H1 (cell line): ENCODE measurements at regions not wholly inside any gene's neighbourhood (a gene's known extent, or its start where the extent isn't known, plus 50 kb on each side); places are given as distances from the start of the nearest gene placed in this dataset.

Experiments
- CTCF ChIA-PET: fragments of 300-600 bp; sonication (Branson Sonifier 250); formaldehyde crosslinking; loops from one replicate; lab custom pipeline; 2021; ENCODE audit not compliant: partially characterized antibody; lab: Charles Lee
- POLR2A ChIA-PET: fragments of 300-600 bp; sonication (Branson Sonifier 250); formaldehyde crosslinking; loops from one replicate; lab custom pipeline; 2021; ENCODE audit warnings: inconsistent platforms; ENCODE audit not compliant: partially characterized antibody; lab: Charles Lee
- DNase-seq, 2 experiments: peaks; one replicate each; pipeline versions ENCODE4 v3.0.0 to v3.0.0-alpha.2; 2010 to 2022; ENCODE audit warnings: low spot score in 2 of 2, low read depth in 1 of 2, mixed read lengths in 1 of 2
- FAIRE-seq: peaks from 2 replicates; lab custom pipeline; 2011; peaks lifted over from hg19 to GRCh38; lab: Jason Lieb, UNC
- H2AFZ ChIP-seq: 2 replicates; pipeline ENCODE4 v1.8.1; 2012; ENCODE audit warnings: low read length, inconsistent platforms
- H2AK5ac ChIP-seq: 2 replicates; pipeline ENCODE4 v1.6.1; 2013; ENCODE audit warnings: low read depth, low read length
- H2BK120ac ChIP-seq: replicated peaks from 2 replicates; pipeline ENCODE3; 2013; ENCODE audit warnings: low read depth, low read length, inconsistent platforms
- H2BK12ac ChIP-seq: 2 replicates; pipeline ENCODE4 v1.6.1; 2013; ENCODE audit warnings: low read depth, low read length
- H2BK15ac ChIP-seq: 2 replicates; pipeline ENCODE4 v1.6.1; 2013; ENCODE audit warnings: low read length
- H2BK20ac ChIP-seq: 2 replicates; pipeline ENCODE4 v1.6.1; 2013; ENCODE audit warnings: low read length
- H2BK5ac ChIP-seq: 2 replicates; pipeline ENCODE4 v1.6.1; 2013; ENCODE audit warnings: low read depth, low read length
- H3K14ac ChIP-seq: 2 replicates; pipeline ENCODE4 v1.6.1; 2013; ENCODE audit warnings: inconsistent platforms; ENCODE audit not compliant: insufficient read length
- H3K18ac ChIP-seq: 2 replicates; pipeline ENCODE4 v1.6.1; 2013; ENCODE audit warnings: low read length; ENCODE audit errors: extremely low read depth
- H3K23ac ChIP-seq: 2 replicates; pipeline ENCODE4 v1.6.1; 2013; ENCODE audit warnings: inconsistent platforms; ENCODE audit not compliant: insufficient read length
- H3K23me2 ChIP-seq: 2 replicates; pipeline ENCODE4 v1.6.1; 2013; ENCODE audit warnings: low read depth, low read length
- H3K27ac ChIP-seq: 2 replicates; pipeline ENCODE4 v1.6.1; 2011; ENCODE audit warnings: low read depth, low read length, inconsistent platforms
- H3K27me3 ChIP-seq, 4 experiments: replicated peaks in 1 of 4; 1 replicate in 1 of 4; 2 replicates in 3 of 4; pipeline versions ENCODE4 v1.6.1 to v1.8.1; 2011 to 2013; ENCODE audit warnings: low read length in 3 of 4, mild to moderate bottlenecking in 3 of 4, inconsistent platforms in 2 of 4, mixed read lengths in 2 of 4, moderate library complexity in 1 of 4; ENCODE audit not compliant: control insufficient read depth in 3 of 4, insufficient read depth in 3 of 4; ENCODE audit errors: extremely low read depth in 1 of 4
- H3K36me3 ChIP-seq, 4 experiments: 2 replicates each; pipeline versions ENCODE4 v1.6.1 to v1.8.1; 2011 to 2013; ENCODE audit warnings: mild to moderate bottlenecking in 4 of 4, low read length in 3 of 4, moderate library complexity in 2 of 4, control low read depth in 1 of 4, inconsistent platforms in 1 of 4; ENCODE audit not compliant: insufficient read depth in 4 of 4, control insufficient read depth in 2 of 4
- H3K4ac ChIP-seq: replicated peaks from 2 replicates; pipeline ENCODE3; 2013; ENCODE audit warnings: low read length, low read depth, mixed read lengths, inconsistent platforms; ENCODE audit not compliant: insufficient read length
- H3K4me1 ChIP-seq, 4 experiments: replicated peaks in 1 of 4; 1 replicate in 1 of 4; 2 replicates in 3 of 4; pipeline versions ENCODE4 v1.6.1 to v1.8.1; 2011 to 2013; ENCODE audit warnings: low read length in 3 of 4, inconsistent platforms in 2 of 4, mixed read lengths in 1 of 4; ENCODE audit not compliant: insufficient read depth in 4 of 4, control insufficient read depth in 3 of 4
- H3K4me2 ChIP-seq, 2 experiments: 2 replicates each; pipeline versions ENCODE4 v1.6.1 to v1.8.1; 2011 to 2013; ENCODE audit warnings: low read depth in 2 of 2, low read length in 2 of 2, control low read depth in 1 of 2, inconsistent platforms in 1 of 2, mild to moderate bottlenecking in 1 of 2; ENCODE audit not compliant: insufficient read depth in 1 of 2
- H3K4me3 ChIP-seq, 4 experiments: fragments of 200-600, 300-600 bp in 1 of 4; sonication (generic), shearing (Covaris generic), sonication (Bioruptor Twin) in 1 of 4; 2 replicates each; pipeline versions ENCODE4 v1.5.1 to v1.8.1; 2011 to 2016; ENCODE audit warnings: low read length in 4 of 4, low read depth in 3 of 4, control low read depth in 2 of 4, inconsistent platforms in 2 of 4, mild to moderate bottlenecking in 2 of 4, mixed read lengths in 1 of 4, moderate library complexity in 1 of 4; ENCODE audit not compliant: insufficient read depth in 2 of 4; ENCODE audit errors: extremely low read depth in 1 of 4
- H3K56ac ChIP-seq: replicated peaks from 2 replicates; pipeline ENCODE3; 2013; ENCODE audit warnings: low read depth, mild to moderate bottlenecking, mixed read lengths, low read length, inconsistent platforms; ENCODE audit not compliant: insufficient read length
- H3K79me1 ChIP-seq: 2 replicates; pipeline ENCODE4 v1.6.1; 2013; ENCODE audit warnings: low read depth, low read length, control low read depth
- H3K79me2 ChIP-seq, 2 experiments: 2 replicates each; pipeline versions ENCODE4 v1.6.1 to v1.8.1; 2012 to 2013; ENCODE audit warnings: low read length in 2 of 2, mild to moderate bottlenecking in 2 of 2, inconsistent platforms in 1 of 2; ENCODE audit not compliant: insufficient read depth in 2 of 2, control insufficient read depth in 1 of 2
- H3K9ac ChIP-seq, 4 experiments: replicated peaks in 1 of 4; 1 replicate in 1 of 4; 2 replicates in 3 of 4; pipeline versions ENCODE4 v1.6.1 to v1.8.1; 2011 to 2013; ENCODE audit warnings: low read depth in 3 of 4, low read length in 3 of 4, control low read depth in 2 of 4, mild to moderate bottlenecking in 2 of 4, moderate library complexity in 2 of 4, inconsistent platforms in 1 of 4; ENCODE audit errors: extremely low read depth in 1 of 4
- H3K9me3 ChIP-seq, 2 experiments: 2 replicates each; pipeline versions ENCODE4 v1.6.1 to v1.8.1; 2012 to 2013; ENCODE audit warnings: mild to moderate bottlenecking in 2 of 2, moderate library complexity in 2 of 2, control low read depth in 1 of 2, inconsistent platforms in 1 of 2, low read depth in 1 of 2, low read length in 1 of 2, mixed read lengths in 1 of 2; ENCODE audit not compliant: insufficient read depth in 2 of 2
- H4K20me1 ChIP-seq, 2 experiments: replicated peaks in 1 of 2; 2 replicates each; pipeline versions ENCODE3 to v1.8.1; 2011 to 2013; ENCODE audit warnings: inconsistent platforms in 2 of 2, low read length in 2 of 2, mild to moderate bottlenecking in 1 of 2; ENCODE audit not compliant: insufficient read depth in 2 of 2, control insufficient read depth in 1 of 2
- H4K5ac ChIP-seq: 2 replicates; pipeline ENCODE4 v1.6.1; 2013; ENCODE audit warnings: low read length, low read depth, mixed read lengths, inconsistent platforms; ENCODE audit not compliant: insufficient read length
- H4K8ac ChIP-seq: 2 replicates; pipeline ENCODE4 v1.8.0; 2013; ENCODE audit warnings: mild to moderate bottlenecking, moderate library complexity, low read length, inconsistent platforms; ENCODE audit not compliant: insufficient read depth; ENCODE audit errors: extremely low read depth
- H4K91ac ChIP-seq: replicated peaks from 2 replicates; pipeline ENCODE3; 2013; ENCODE audit warnings: low read length, mixed read lengths, inconsistent platforms; ENCODE audit not compliant: insufficient read length
- CREB1 ChIP-seq: IDR thresholded peaks from 2 replicates; pipeline ENCODE4 v1.6.1; 2012; ENCODE audit warnings: inconsistent platforms
- FOSL1 ChIP-seq: IDR thresholded peaks from 2 replicates; pipeline ENCODE4 v1.6.1; 2011; ENCODE audit warnings: mild to moderate bottlenecking, low read depth, low read length, moderate library complexity; ENCODE audit not compliant: insufficient read depth
- GTF2F1 ChIP-seq: IDR thresholded peaks from 2 replicates; pipeline ENCODE4 v1.6.1; 2012; ENCODE audit warnings: low read depth, low read length, improper control_type of control experiment, borderline replicate concordance
- KDM1A ChIP-seq: fragments of 200-600, 300-600 bp; sonication (generic); IDR thresholded peaks from 2 replicates; pipeline ENCODE4 v1.7.1; 2016; ENCODE audit warnings: mild to moderate bottlenecking, low read length, borderline replicate concordance
- KDM5A ChIP-seq: fragments of 200-600 bp; IDR thresholded peaks from 2 replicates; pipeline ENCODE4 v1.7.1; 2012; ENCODE audit warnings: mild to moderate bottlenecking, low read length, inconsistent platforms, mixed read lengths
- MAX ChIP-seq: IDR thresholded peaks from 2 replicates; pipeline ENCODE4 v1.6.1; 2012; ENCODE audit warnings: inconsistent platforms
- POLR2A ChIP-seq, 2 experiments: IDR thresholded peaks; 1 replicate in 1 of 2; 2 replicates in 1 of 2; pipeline ENCODE4 v1.6.1; 2011; ENCODE audit warnings: low read depth in 2 of 2, low read length in 2 of 2, mild to moderate bottlenecking in 2 of 2; ENCODE audit errors: control extremely low read depth in 1 of 2
- RNF2 ChIP-seq: fragments of 200-900, 300-1000 bp; sonication (generic); IDR thresholded peaks from 2 replicates; pipeline ENCODE4 v1.7.1; 2016; ENCODE audit warnings: borderline replicate concordance, low read depth, mild to moderate bottlenecking, antibody characterized with exemption, low read length; ENCODE audit not compliant: poor library complexity, severe bottlenecking; ENCODE audit errors: missing control alignments
- RXRA ChIP-seq: IDR thresholded peaks from 2 replicates; pipeline ENCODE4 v1.6.1; 2011; ENCODE audit warnings: low read depth, mild to moderate bottlenecking, low read length, moderate library complexity; ENCODE audit not compliant: insufficient read depth
- TCF12 ChIP-seq: IDR thresholded peaks from 2 replicates; pipeline ENCODE4 v1.6.1; 2011; ENCODE audit warnings: low read depth, mild to moderate bottlenecking, low read length
- ZNF274 ChIP-seq: IDR thresholded peaks from 2 replicates; pipeline ENCODE4 v1.7.0; 2012; ENCODE audit warnings: low read length, borderline replicate concordance; ENCODE audit errors: extremely low read depth
- WGBS, 2 experiments: shearing (Covaris generic) in 1 of 2; methylation state at CpG; one replicate each; pipeline versions ENCODE4 v1.1.6 to v1.1.7; 2013 to 2015; ENCODE audit warnings: low lambda C conversion rate in 2 of 2, mixed read lengths in 2 of 2, inconsistent platforms in 1 of 2, low coverage in 1 of 2, missing lambda C conversion rate in 1 of 2; ENCODE audit not compliant: insufficient replicate concordance in 2 of 2, insufficient coverage in 1 of 2, insufficient read length in 1 of 2; ENCODE audit errors: extremely low coverage in 1 of 2, missing lambda C conversion rate in 1 of 2; 5-methylcytosine and 5-hydroxymethylcytosine counted together
- TF ChIP-seq, protein P1 (sequence below), 3 experiments: IDR thresholded peaks; 1 replicate in 2 of 3; 2 replicates in 1 of 3; pipeline versions ENCODE4 v1.5.1 to v1.6.1; 2011; ENCODE audit warnings: low read length in 3 of 3, mild to moderate bottlenecking in 3 of 3, inconsistent platforms in 2 of 3, low read depth in 1 of 3, moderate library complexity in 1 of 3; ENCODE audit not compliant: insufficient read depth in 1 of 3; ENCODE audit errors: control extremely low read depth in 1 of 3

DNA sequence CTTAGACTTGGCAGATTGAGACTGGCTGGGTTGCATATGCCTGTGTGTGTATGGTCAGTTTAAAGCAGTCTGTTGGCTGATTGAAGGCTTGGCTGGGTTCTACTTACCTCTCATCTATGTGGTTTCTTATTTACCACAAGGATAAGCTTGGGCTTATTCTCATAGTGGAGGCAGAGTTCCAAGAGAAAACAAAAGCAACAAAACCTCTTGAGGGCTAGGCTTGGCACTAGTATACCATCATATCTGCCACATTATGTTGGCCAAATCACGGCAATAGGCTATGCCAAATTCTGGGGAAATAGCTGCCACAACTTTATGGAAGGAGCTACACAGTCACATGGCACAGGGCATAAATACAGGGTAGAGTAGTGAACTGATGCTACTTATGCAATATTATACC, 714.1 kb downstream of the CBLN4 start:
- Histone ChIP-seq H4K91ac (no peak overlapping the region), H2BK12ac (no peak overlapping the region), H3K56ac (no peak overlapping the region), H3K9me3 (no peaks in the 10 kb centered on the region), H3K79me2 (no peaks in the 10 kb centered on the region), H2BK5ac (no peak overlapping the region), H4K8ac (no peak overlapping the region), H3K27me3 (no peaks in the 10 kb centered on the region), H2AFZ (no peak overlapping the region), H3K9ac (no peak overlapping the region), H3K23ac (no peak overlapping the region), H3K4ac (no peak overlapping the region), H2AK5ac (no peak overlapping the region), H3K36me3 (no peaks in the 10 kb centered on the region), H3K4me1 (no peaks in the 10 kb centered on the region), H4K20me1 (no peaks in the 10 kb centered on the region), H2BK15ac (no peak overlapping the region), H3K14ac (no peak overlapping the region), H4K5ac (no peak overlapping the region), H3K27ac (no peak overlapping the region), H3K79me1 (no peaks in the 10 kb centered on the region), H3K4me2 (no peak overlapping the region), H2BK20ac (no peak overlapping the region), H2BK120ac (no peak overlapping the region), H3K23me2 (no peaks in the 10 kb centered on the region), H3K18ac (no peak overlapping the region), H3K4me3 (no peak overlapping the region)
- FAIRE-seq = no peak
- POLR2A ChIA-PET = no interaction called here
- 100% methylated on average over 1 of the region's 1 CpG; no CpG with 5 or more reads in 1 of the 2 experiments for WGBS, 2 experiments
- CTCF ChIA-PET = no interaction called here
- no peak for DNase-seq
- TF ChIP-seq TCF12 (no peak), CREB1 (no peak), MAX (no peak), GTF2F1 (no peak), KDM1A (no peak), FOSL1 (no peak), POLR2A (IDR thresholded peaks at IDR 0.05; ENCODE audit: control extremely low read depth in 1 of 2, low read depth in 2 of 2, low read length in 2 of 2) (no peak), RNF2 (no peak), ZNF274 (no peak), RXRA (no peak), KDM5A (no peak)
- TF ChIP-seq, protein P1, sequence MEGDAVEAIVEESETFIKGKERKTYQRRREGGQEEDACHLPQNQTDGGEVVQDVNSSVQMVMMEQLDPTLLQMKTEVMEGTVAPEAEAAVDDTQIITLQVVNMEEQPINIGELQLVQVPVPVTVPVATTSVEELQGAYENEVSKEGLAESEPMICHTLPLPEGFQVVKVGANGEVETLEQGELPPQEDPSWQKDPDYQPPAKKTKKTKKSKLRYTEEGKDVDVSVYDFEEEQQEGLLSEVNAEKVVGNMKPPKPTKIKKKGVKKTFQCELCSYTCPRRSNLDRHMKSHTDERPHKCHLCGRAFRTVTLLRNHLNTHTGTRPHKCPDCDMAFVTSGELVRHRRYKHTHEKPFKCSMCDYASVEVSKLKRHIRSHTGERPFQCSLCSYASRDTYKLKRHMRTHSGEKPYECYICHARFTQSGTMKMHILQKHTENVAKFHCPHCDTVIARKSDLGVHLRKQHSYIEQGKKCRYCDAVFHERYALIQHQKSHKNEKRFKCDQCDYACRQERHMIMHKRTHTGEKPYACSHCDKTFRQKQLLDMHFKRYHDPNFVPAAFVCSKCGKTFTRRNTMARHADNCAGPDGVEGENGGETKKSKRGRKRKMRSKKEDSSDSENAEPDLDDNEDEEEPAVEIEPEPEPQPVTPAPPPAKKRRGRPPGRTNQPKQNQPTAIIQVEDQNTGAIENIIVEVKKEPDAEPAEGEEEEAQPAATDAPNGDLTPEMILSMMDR (IDR thresholded peaks at IDR 0.05; ENCODE audit: control extremely low read depth in 1 of 3, insufficient read depth in 1 of 3, low read depth in 1 of 3, low read length in 3 of 3) = no peak
